Glomerular visceral epithelial cell (primary cell): ENCODE measurements at regions not wholly inside any gene's neighbourhood (a gene's known extent, or its start where the extent isn't known, plus 50 kb on each side); places are given as distances from the start of the nearest gene placed in this dataset.

Experiments
- DNase-seq: peaks from one replicate; pipeline ENCODE4 v3.0.0-alpha.2; 2016; ENCODE audit errors: extremely low spot score

- no peak for DNase-seq
Measured at GRCh38 chr5:63727583-63727982, 234.7 kb downstream of the HTR1A start.

GRCh38 chr5:63726496-63726895, 235.7 kb downstream of the HTR1A start:
- no peak for DNase-seq

GRCh38 chr5:63719147-63719546, 243.1 kb downstream of the HTR1A start:
- no peak for DNase-seq

GRCh38 chr5:63700241-63700640, 262.0 kb downstream of the HTR1A start:
- DNase-seq, result no peak

- DNase-seq, result no peak
Measured at GRCh38 chr5:63697811-63698210, 264.4 kb downstream of the HTR1A start.

GRCh38 chr5:63690546-63690945, 271.7 kb downstream of the HTR1A start:
- no peak for DNase-seq

GRCh38 chr5:63687854-63688516, 274.3 kb downstream of the HTR1A start:
- no peak for DNase-seq

GRCh38 chr5:63686938-63687337, 275.3 kb downstream of the HTR1A start:
- no peak for DNase-seq

- DNase-seq, result no peak
Measured at GRCh38 chr5:63686181-63686580, 276.1 kb downstream of the HTR1A start.

- DNase-seq, result no peak
Measured at GRCh38 chr5:63685454-63685853, 276.8 kb downstream of the HTR1A start.

GRCh38 chr5:63674881-63675280, 287.4 kb downstream of the HTR1A start:
- DNase-seq, result no peak

- DNase-seq, result no peak
Measured at GRCh38 chr5:63655043-63655442, 307.2 kb downstream of the HTR1A start.

- no peak for DNase-seq
Measured at GRCh38 chr5:63650581-63650980, 311.7 kb downstream of the HTR1A start.

- no peak for DNase-seq
Measured at GRCh38 chr5:63648376-63648775, 313.9 kb downstream of the HTR1A start.

- DNase-seq, result no peak
Measured at GRCh38 chr5:63629951-63630630, 332.2 kb downstream of the HTR1A start.

- no peak for DNase-seq
Measured at GRCh38 chr5:63613442-63613841, 348.8 kb downstream of the HTR1A start.

GRCh38 chr5:63603996-63604395, 358.2 kb downstream of the HTR1A start:
- no peak for DNase-seq

- DNase-seq, result no peak
Measured at GRCh38 chr5:63602971-63603370, 359.3 kb downstream of the HTR1A start.

GRCh38 chr5:63596254-63596653, 366.0 kb downstream of the HTR1A start:
- DNase-seq, result no peak

GRCh38 chr5:63573380-63573779, 388.9 kb downstream of the HTR1A start:
- no peak for DNase-seq

- no peak for DNase-seq
Measured at GRCh38 chr5:63572740-63573139, 389.5 kb downstream of the HTR1A start.

GRCh38 chr5:63570752-63571151, 391.5 kb downstream of the HTR1A start:
- no peak for DNase-seq

GRCh38 chr5:63564789-63565188, 397.5 kb downstream of the HTR1A start:
- DNase-seq, result no peak
